Keratinocyte (primary cell): ENCODE measurements at regions not wholly inside any gene's neighbourhood (a gene's known extent, or its start where the extent isn't known, plus 50 kb on each side); places are given as distances from the start of the nearest gene placed in this dataset.

Experiments
- DNase-seq: peaks from one replicate; pipeline ENCODE4 v3.0.0-alpha.2; 2011; ENCODE audit warnings: low read depth, missing footprints, low spot score
- FAIRE-seq: peaks from 2 replicates; lab custom pipeline; 2011; peaks lifted over from hg19 to GRCh38; lab: Jason Lieb, UNC
- H2AFZ ChIP-seq: 2 replicates; pipeline ENCODE4 v1.6.0; 2012; ENCODE audit warnings: low read length, control low read depth, inconsistent platforms; ENCODE audit not compliant: control insufficient read depth
- H3K27ac ChIP-seq: 2 replicates; pipeline ENCODE4 v1.5.1; 2011; ENCODE audit warnings: low read length; ENCODE audit not compliant: control insufficient read depth, insufficient read depth
- H3K27me3 ChIP-seq: 3 replicates; pipeline ENCODE4 v1.6.0; 2011; ENCODE audit warnings: low read length; ENCODE audit not compliant: control insufficient read depth, insufficient read depth; ENCODE audit errors: extremely low read depth
- H3K36me3 ChIP-seq, 2 experiments: 2 replicates in 1 of 2; 3 replicates in 1 of 2; pipeline ENCODE4 v1.5.1; 2011; ENCODE audit warnings: low read length in 2 of 2, mild to moderate bottlenecking in 1 of 2; ENCODE audit not compliant: control insufficient read depth in 2 of 2, insufficient read depth in 2 of 2; ENCODE audit errors: extremely low read depth in 1 of 2
- H3K4me1 ChIP-seq: 3 replicates; pipeline ENCODE4 v1.5.1; 2011; ENCODE audit warnings: low read length; ENCODE audit not compliant: control insufficient read depth, insufficient read depth; ENCODE audit errors: extremely low read depth
- H3K4me2 ChIP-seq: 3 replicates; pipeline ENCODE4 v1.6.0; 2011; ENCODE audit warnings: low read depth, low read length; ENCODE audit not compliant: control insufficient read depth, insufficient read depth; ENCODE audit errors: extremely low read depth
- H3K4me3 ChIP-seq, 3 experiments: fragments of 200-600 bp in 1 of 3; sonication (generic) in 1 of 3; 2 replicates in 2 of 3; 3 replicates in 1 of 3; pipeline ENCODE4 v1.5.1; 2011 to 2016; ENCODE audit warnings: low read length in 3 of 3, mild to moderate bottlenecking in 3 of 3, control low read depth in 2 of 3, inconsistent platforms in 1 of 3, low read depth in 1 of 3, mixed read lengths in 1 of 3, mixed run types in 1 of 3, moderate library complexity in 1 of 3; ENCODE audit not compliant: control insufficient read depth in 2 of 3, insufficient read depth in 2 of 3; ENCODE audit errors: extremely low read depth in 1 of 3
- H3K79me2 ChIP-seq: 2 replicates; pipeline ENCODE4 v1.6.0; 2012; ENCODE audit warnings: low read length; ENCODE audit not compliant: control insufficient read depth, insufficient read depth
- H3K9ac ChIP-seq: 3 replicates; pipeline ENCODE4 v1.6.0; 2011; ENCODE audit warnings: low read length; ENCODE audit not compliant: control insufficient read depth, insufficient read depth; ENCODE audit errors: extremely low read depth
- H3K9me1 ChIP-seq: 3 replicates; pipeline ENCODE4 v1.6.0; 2011; ENCODE audit warnings: low read length; ENCODE audit not compliant: control insufficient read depth, insufficient read depth; ENCODE audit errors: extremely low read depth
- H3K9me3 ChIP-seq: 2 replicates; pipeline ENCODE4 v1.5.1; 2012; ENCODE audit warnings: low read depth, low read length; ENCODE audit not compliant: control insufficient read depth
- H4K20me1 ChIP-seq: 3 replicates; pipeline ENCODE4 v1.6.0; 2011; ENCODE audit warnings: low read length; ENCODE audit not compliant: control insufficient read depth, insufficient read depth; ENCODE audit errors: extremely low read depth
- CTCF ChIP-seq, 3 experiments: IDR thresholded peaks in 1 of 3; conservative IDR thresholded peaks in 1 of 3; optimal IDR thresholded peaks in 1 of 3; 2 replicates in 2 of 3; 3 replicates in 1 of 3; pipeline versions ENCODE3 to v1.5.1; 2011; ENCODE audit warnings: low read length in 3 of 3, mild to moderate bottlenecking in 3 of 3, moderate library complexity in 2 of 3, control low read depth in 1 of 3, inconsistent platforms in 1 of 3; ENCODE audit not compliant: insufficient read depth in 2 of 3; ENCODE audit errors: extremely low read depth in 1 of 3
- EZH2 ChIP-seq: IDR thresholded peaks from one replicate; pipeline ENCODE4 v1.6.1; 2012; ENCODE audit warnings: inconsistent platforms, mild to moderate bottlenecking, low read length, moderate library complexity
- dilution Hi-C: fragments of 300-500 bp; cut with MboI; formaldehyde crosslinking; loops from one replicate; pipeline ENCODE4 v1.7.0; 2020; ENCODE audit warnings: low sequenced_read_pairs; ENCODE audit not compliant: extremely low pct_ligation_motif_present

- H3K4me1 ChIP-seq: peaks cover 10% of the 10 kb centered on the region
- H3K79me2 ChIP-seq: no peaks in the 10 kb centered on the region
- DNase-seq (no peak), FAIRE-seq (no peak)
- no peak overlapping the region for H3K4me3 ChIP-seq
- no peaks in the 10 kb centered on the region for H3K36me3 ChIP-seq
- H3K9ac ChIP-seq: no peak overlapping the region
- H4K20me1 ChIP-seq: no peaks in the 10 kb centered on the region
- TF ChIP-seq CTCF (optimal IDR thresholded peaks at IDR 0.05 in 1 of 3, IDR thresholded peaks at IDR 0.05 in 1 of 3, conservative IDR thresholded peaks at IDR 0.05 in 1 of 3; ENCODE audit: extremely low read depth in 1 of 3, insufficient read depth in 2 of 3, low read length in 3 of 3) (no peak), EZH2 (no peak)
- H2AFZ ChIP-seq: no peak overlapping the region
- H3K27ac ChIP-seq: no peak overlapping the region
- no peaks in the 10 kb centered on the region for H3K9me1 ChIP-seq
- dilution Hi-C loops: no loop called here
- H3K9me3 ChIP-seq: no peaks in the 10 kb centered on the region
- H3K27me3 ChIP-seq: no peaks in the 10 kb centered on the region
- no peak overlapping the region for H3K4me2 ChIP-seq
Observed at GRCh38 chr5:142408981-142409481, 84.2 kb upstream of the SPRY4 start.

- Histone ChIP-seq H3K27ac (no peak overlapping the region), H3K4me1 (peaks cover 15% of the 10 kb centered on the region), H3K9ac (no peak overlapping the region), H3K27me3 (no peaks in the 10 kb centered on the region), H3K79me2 (no peaks in the 10 kb centered on the region), H3K36me3 (no peaks in the 10 kb centered on the region), H2AFZ (no peak overlapping the region), H3K9me1 (no peaks in the 10 kb centered on the region), H3K4me3 (no peak overlapping the region), H3K4me2 (no peak overlapping the region), H3K9me3 (no peaks in the 10 kb centered on the region), H4K20me1 (no peaks in the 10 kb centered on the region)
- DNase-seq (no peak), FAIRE-seq (no peak)
- dilution Hi-C loops: no loop called here
- no peak for TF ChIP-seq EZH2
- TF ChIP-seq CTCF (optimal IDR thresholded peaks at IDR 0.05 in 1 of 3, IDR thresholded peaks at IDR 0.05 in 1 of 3, conservative IDR thresholded peaks at IDR 0.05 in 1 of 3; ENCODE audit: extremely low read depth in 1 of 3, insufficient read depth in 2 of 3, low read length in 3 of 3): no peak
Observed at GRCh38 chr5:142408536-142408935, 83.7 kb upstream of the SPRY4 start.
